K562 (cell line): ENCODE measurements at regions not wholly inside any gene's neighbourhood (a gene's known extent, or its start where the extent isn't known, plus 50 kb on each side); places are given as distances from the start of the nearest gene placed in this dataset.

Source experiments
- CLOCK ChIP-seq: fragments of 250-450 bp; sonication (Bioruptor Pico); IDR thresholded peaks from 2 replicates; pipeline ENCODE4 v1.4.0; 2020; ENCODE audit warnings: mild to moderate bottlenecking, moderate library complexity, borderline replicate concordance
- CSDE1 ChIP-seq, 2 experiments: fragments of 450-650 bp; IDR thresholded peaks; 2 replicates each; pipeline ENCODE4 v1.6.1; 2016; ENCODE audit warnings: mild to moderate bottlenecking in 1 of 2
- MAZ ChIP-seq, 2 experiments: fragments of 450-650 bp in 1 of 2; sonication (generic) in 1 of 2; formaldehyde crosslinking; IDR thresholded peaks in 1 of 2; conservative IDR thresholded peaks in 1 of 2; 2 replicates each; pipeline versions ENCODE4 v1.4.0 to v1.5.0; 2020; ENCODE audit warnings: mild to moderate bottlenecking in 1 of 2, missing genetic modification reagents in 1 of 2
- SMAD3 ChIP-seq: fragments of 450-650 bp; formaldehyde crosslinking; conservative IDR thresholded peaks from 2 replicates; pipeline ENCODE4 v1.4.0; 2020; ENCODE audit warnings: mild to moderate bottlenecking
- ZBTB33 ChIP-seq: sonication (generic); formaldehyde crosslinking; IDR thresholded peaks from 2 replicates; pipeline ENCODE4 v1.8.1; 2023; ENCODE audit warnings: mild to moderate bottlenecking, missing genetic modification reagents
- ZEB2 ChIP-seq: fragments of 450-650 bp; IDR thresholded peaks from 2 replicates; pipeline ENCODE4 v1.6.1; 2016
- TF ChIP-seq, protein P1 (sequence below), 3 experiments: IDR thresholded peaks in 2 of 3; conservative IDR thresholded peaks in 1 of 3; 2 replicates each; pipeline ENCODE4 v1.5.1; 2011 to 2012; ENCODE audit warnings: low read length in 3 of 3, mild to moderate bottlenecking in 3 of 3, control low read depth in 2 of 3, improper control_type of control experiment in 1 of 3, inconsistent platforms in 1 of 3, low read depth in 1 of 3, mixed read lengths in 1 of 3, moderate library complexity in 1 of 3; ENCODE audit not compliant: insufficient read depth in 2 of 3
- TF ChIP-seq, protein P2 (sequence below): fragments of 450-650 bp; formaldehyde crosslinking; IDR thresholded peaks from 2 replicates; pipeline ENCODE4 v1.4.0; 2020; ENCODE audit warnings: mild to moderate bottlenecking, mixed read lengths

GRCh38 chr14:97070259-97070658, 273.1 kb downstream of the VRK1 start (continued):
- no peak for TF ChIP-seq SMAD3 (CRISPR knock-in tag)
- TF ChIP-seq, protein P1, sequence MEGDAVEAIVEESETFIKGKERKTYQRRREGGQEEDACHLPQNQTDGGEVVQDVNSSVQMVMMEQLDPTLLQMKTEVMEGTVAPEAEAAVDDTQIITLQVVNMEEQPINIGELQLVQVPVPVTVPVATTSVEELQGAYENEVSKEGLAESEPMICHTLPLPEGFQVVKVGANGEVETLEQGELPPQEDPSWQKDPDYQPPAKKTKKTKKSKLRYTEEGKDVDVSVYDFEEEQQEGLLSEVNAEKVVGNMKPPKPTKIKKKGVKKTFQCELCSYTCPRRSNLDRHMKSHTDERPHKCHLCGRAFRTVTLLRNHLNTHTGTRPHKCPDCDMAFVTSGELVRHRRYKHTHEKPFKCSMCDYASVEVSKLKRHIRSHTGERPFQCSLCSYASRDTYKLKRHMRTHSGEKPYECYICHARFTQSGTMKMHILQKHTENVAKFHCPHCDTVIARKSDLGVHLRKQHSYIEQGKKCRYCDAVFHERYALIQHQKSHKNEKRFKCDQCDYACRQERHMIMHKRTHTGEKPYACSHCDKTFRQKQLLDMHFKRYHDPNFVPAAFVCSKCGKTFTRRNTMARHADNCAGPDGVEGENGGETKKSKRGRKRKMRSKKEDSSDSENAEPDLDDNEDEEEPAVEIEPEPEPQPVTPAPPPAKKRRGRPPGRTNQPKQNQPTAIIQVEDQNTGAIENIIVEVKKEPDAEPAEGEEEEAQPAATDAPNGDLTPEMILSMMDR (IDR thresholded peaks at IDR 0.05 in 2 of 3, conservative IDR thresholded peaks at IDR 0.05 in 1 of 3; ENCODE audit: insufficient read depth in 2 of 3, low read depth in 1 of 3, low read length in 3 of 3): no peak
- no peak for TF ChIP-seq CLOCK (CRISPR knock-in tag)
- TF ChIP-seq ZEB2: no peak
- no peak for TF ChIP-seq CSDE1 (IDR thresholded peaks at IDR 0.05)
- TF ChIP-seq, protein P2, sequence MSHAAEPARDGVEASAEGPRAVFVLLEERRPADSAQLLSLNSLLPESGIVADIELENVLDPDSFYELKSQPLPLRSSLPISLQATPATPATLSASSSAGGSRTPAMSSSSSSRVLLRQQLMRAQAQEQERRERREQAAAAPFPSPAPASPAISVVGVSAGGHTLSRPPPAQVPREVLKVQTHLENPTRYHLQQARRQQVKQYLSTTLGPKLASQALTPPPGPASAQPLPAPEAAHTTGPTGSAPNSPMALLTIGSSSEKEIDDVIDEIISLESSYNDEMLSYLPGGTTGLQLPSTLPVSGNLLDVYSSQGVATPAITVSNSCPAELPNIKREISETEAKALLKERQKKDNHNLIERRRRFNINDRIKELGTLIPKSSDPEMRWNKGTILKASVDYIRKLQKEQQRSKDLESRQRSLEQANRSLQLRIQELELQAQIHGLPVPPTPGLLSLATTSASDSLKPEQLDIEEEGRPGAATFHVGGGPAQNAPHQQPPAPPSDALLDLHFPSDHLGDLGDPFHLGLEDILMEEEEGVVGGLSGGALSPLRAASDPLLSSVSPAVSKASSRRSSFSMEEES: no peak
- TF ChIP-seq MAZ (CRISPR knock-in tag; conservative IDR thresholded peaks at IDR 0.05 in 1 of 2, IDR thresholded peaks at IDR 0.05 in 1 of 2): no peak
- no peak for TF ChIP-seq ZBTB33 (CRISPR knock-in tag)
- TF ChIP-seq, all 486 proteins: peak for 0
